KMS-11 (cell line): ENCODE measurements at regions not wholly inside any gene's neighbourhood (a gene's known extent, or its start where the extent isn't known, plus 50 kb on each side); places are given as distances from the start of the nearest gene placed in this dataset.

Source experiments
- H2AFZ ChIP-seq: fragments of 200-600 bp; sonication (generic); 2 replicates; pipeline ENCODE4 v1.6.1; 2016; ENCODE audit warnings: antibody characterized with exemption, mixed run types, low read depth
- H3K27ac ChIP-seq: fragments of 200-600 bp; sonication (generic); 2 replicates; pipeline ENCODE4 v1.6.1; 2016; ENCODE audit warnings: mild to moderate bottlenecking, mixed run types
- H3K27me3 ChIP-seq: fragments of 200-600 bp; sonication (generic); 2 replicates; pipeline ENCODE4 v1.6.1; 2017; ENCODE audit warnings: mild to moderate bottlenecking, low read depth, mixed run types, moderate library complexity; ENCODE audit not compliant: insufficient read depth
- H3K36me3 ChIP-seq: fragments of 200-600 bp; sonication (generic); 2 replicates; pipeline ENCODE4 v1.6.1; 2017; ENCODE audit warnings: mild to moderate bottlenecking, mixed run types; ENCODE audit not compliant: insufficient read depth
- H3K4me1 ChIP-seq: fragments of 200-600 bp; sonication (generic); 2 replicates; pipeline ENCODE4 v1.6.1; 2016; ENCODE audit warnings: mild to moderate bottlenecking, low read depth, mixed run types; ENCODE audit not compliant: poor library complexity, severe bottlenecking
- H3K4me2 ChIP-seq: fragments of 200-600 bp; sonication (generic); 2 replicates; pipeline ENCODE4 v1.7.0; 2016; ENCODE audit warnings: mild to moderate bottlenecking, mixed run types
- H3K4me3 ChIP-seq: fragments of 200-600 bp; sonication (generic); IDR thresholded peaks from 2 replicates; pipeline ENCODE4 v1.6.1; 2017; ENCODE audit warnings: low read depth, low read length, mixed read lengths; ENCODE audit not compliant: insufficient read depth
- H3K79me2 ChIP-seq: fragments of 200-600 bp; sonication (generic); 2 replicates; pipeline ENCODE4 v1.6.1; 2016; ENCODE audit warnings: low read depth, mixed run types; ENCODE audit not compliant: insufficient read depth
- H3K9ac ChIP-seq: fragments of 200-600 bp; sonication (generic); 2 replicates; pipeline ENCODE4 v1.6.1; 2016; ENCODE audit warnings: mild to moderate bottlenecking, mixed run types
- H4K20me1 ChIP-seq: fragments of 200-600 bp; sonication (generic); 2 replicates; pipeline ENCODE4 v1.6.1; 2016; ENCODE audit warnings: mild to moderate bottlenecking, mixed run types; ENCODE audit not compliant: insufficient read depth
- CTCF ChIP-seq: fragments of 200-600 bp; sonication (generic); conservative IDR thresholded peaks from 2 replicates; pipeline ENCODE4 v1.6.1; 2017; ENCODE audit warnings: low read depth, mild to moderate bottlenecking, antibody characterized with exemption, low read length, moderate library complexity, mixed read lengths

GRCh38 chr7:115110523-115110922 is 188.6 kb downstream of the MDFIC start:
- Histone ChIP-seq H4K20me1 (no peaks in the 10 kb centered on the region), H2AFZ (no peak overlapping the region), H3K4me2 (no peak overlapping the region), H3K4me3 (no peak overlapping the region), H3K36me3 (no peaks in the 10 kb centered on the region), H3K4me1 (no peaks in the 10 kb centered on the region), H3K27me3 (no peaks in the 10 kb centered on the region), H3K79me2 (no peaks in the 10 kb centered on the region), H3K27ac (no peak overlapping the region), H3K9ac (no peak overlapping the region)
- TF ChIP-seq CTCF = no peak

DNA sequence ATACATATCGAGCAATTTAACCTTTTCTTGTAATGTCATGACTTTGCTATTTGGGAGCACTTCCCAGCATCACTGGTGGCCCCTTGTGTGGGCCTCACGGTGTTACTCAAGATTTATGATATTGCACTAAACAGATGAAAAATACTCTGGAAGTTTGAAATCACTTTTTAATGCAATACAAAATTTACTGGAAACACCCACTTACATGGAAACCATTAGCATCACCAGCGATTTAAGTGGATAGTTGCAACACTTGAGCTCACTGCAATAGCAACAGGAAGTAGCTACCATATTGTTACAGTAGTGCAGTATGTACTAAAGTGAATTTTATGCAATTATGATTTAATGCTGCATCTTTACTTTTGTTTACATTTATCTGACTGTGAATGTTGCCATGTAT is 184.4 kb downstream of the MDFIC start:
- Histone ChIP-seq H3K9ac (no peak overlapping the region), H3K4me3 (no peak overlapping the region), H3K27me3 (no peaks in the 10 kb centered on the region), H4K20me1 (no peaks in the 10 kb centered on the region), H2AFZ (no peak overlapping the region), H3K27ac (no peak overlapping the region), H3K79me2 (no peaks in the 10 kb centered on the region), H3K4me1 (no peaks in the 10 kb centered on the region), H3K36me3 (no peaks in the 10 kb centered on the region), H3K4me2 (no peak overlapping the region)
- TF ChIP-seq CTCF = no peak

GRCh38 chr7:115102738-115103137 is 180.8 kb downstream of the MDFIC start:
- Histone ChIP-seq H4K20me1 (no peaks in the 10 kb centered on the region), H3K36me3 (no peaks in the 10 kb centered on the region), H2AFZ (no peak overlapping the region), H3K79me2 (no peaks in the 10 kb centered on the region), H3K27ac (no peak overlapping the region), H3K4me1 (no peaks in the 10 kb centered on the region), H3K4me2 (no peak overlapping the region), H3K4me3 (no peak overlapping the region), H3K27me3 (no peaks in the 10 kb centered on the region), H3K9ac (no peak overlapping the region)
- TF ChIP-seq CTCF = no peak

DNA sequence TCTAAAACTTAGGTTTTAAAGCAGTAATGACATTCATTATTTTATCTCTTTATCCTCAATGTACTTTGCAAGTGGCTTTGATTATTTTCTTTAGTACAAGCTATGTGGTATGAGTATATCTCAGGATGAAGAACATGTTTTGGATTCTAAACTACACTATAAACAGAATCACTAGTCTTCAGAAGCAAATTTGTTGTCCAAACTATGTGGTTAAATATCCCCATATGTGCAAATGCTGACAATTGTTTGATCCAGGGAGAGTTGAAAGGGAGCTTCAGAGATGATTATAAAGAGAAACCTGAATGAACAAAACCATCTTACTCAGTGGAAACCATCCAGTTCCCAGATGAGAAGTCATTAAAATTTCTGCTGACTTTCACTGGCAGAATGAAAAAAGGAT is 179.3 kb downstream of the MDFIC start:
- H3K27ac ChIP-seq = no peak overlapping the region
- H2AFZ ChIP-seq = no peak overlapping the region
- H3K9ac ChIP-seq = no peak overlapping the region
- H3K27me3 ChIP-seq = no peaks in the 10 kb centered on the region
- no peaks in the 10 kb centered on the region for H3K36me3 ChIP-seq
- no peaks in the 10 kb centered on the region for H3K4me1 ChIP-seq
- H3K4me3 ChIP-seq = no peak overlapping the region
- H3K79me2 ChIP-seq = no peaks in the 10 kb centered on the region
- H3K4me2 ChIP-seq = no peak overlapping the region
- no peaks in the 10 kb centered on the region for H4K20me1 ChIP-seq
- no peak for TF ChIP-seq CTCF

DNA sequence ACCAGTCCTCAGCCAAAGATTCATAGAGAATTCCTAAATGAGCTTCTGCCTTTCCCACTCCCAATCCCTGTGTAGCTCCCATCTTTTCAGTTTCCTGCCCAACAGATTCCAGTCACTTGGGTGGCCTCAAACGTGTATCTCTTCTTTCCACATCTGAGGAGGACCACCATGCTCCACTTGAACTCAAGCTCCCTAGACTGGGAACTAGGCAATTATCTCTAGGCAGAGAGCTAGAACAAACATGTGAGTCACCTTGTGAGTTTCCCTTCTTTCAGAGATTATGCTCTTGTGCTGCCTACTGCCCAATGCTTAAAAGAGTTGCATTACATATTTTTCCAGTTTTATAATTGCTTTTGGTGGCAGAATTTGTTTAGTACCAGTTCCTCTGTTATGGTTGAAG is 178.0 kb downstream of the MDFIC start:
- no peak overlapping the region for H2AFZ ChIP-seq
- no peak for TF ChIP-seq CTCF
- no peaks in the 10 kb centered on the region for H4K20me1 ChIP-seq
- H3K36me3 ChIP-seq = no peaks in the 10 kb centered on the region
- H3K79me2 ChIP-seq = no peaks in the 10 kb centered on the region
- no peak overlapping the region for H3K4me2 ChIP-seq
- no peaks in the 10 kb centered on the region for H3K4me1 ChIP-seq
- H3K9ac ChIP-seq = no peak overlapping the region
- H3K4me3 ChIP-seq = no peak overlapping the region
- H3K27me3 ChIP-seq = no peaks in the 10 kb centered on the region
- H3K27ac ChIP-seq = no peak overlapping the region
